Esophagus muscularis mucosa (tissue), 4 donors: ENCODE measurements at regions not wholly inside any gene's neighbourhood (a gene's known extent, or its start where the extent isn't known, plus 50 kb on each side); places are given as distances from the start of the nearest gene placed in this dataset.

Experiments
- EP300 ChIP-seq: sonication (generic); formaldehyde crosslinking; IDR thresholded peaks from one replicate; pipeline ENCODE4 v1.6.1; 2017; ENCODE audit warnings: antibody characterized with exemption
- POLR2AphosphoS5 ChIP-seq, 2 donors: sonication (generic); formaldehyde crosslinking; IDR thresholded peaks; one replicate each; pipeline ENCODE4 v1.6.1; 2017; ENCODE audit warnings: antibody characterized with exemption in 2 of 2
- TF ChIP-seq, protein P1 (sequence below), 3 experiments: fragments of 200-600 bp in 2 of 3; fragments of 450-650 bp in 1 of 3; sonication (generic) in 2 of 3; IDR thresholded peaks; one replicate each; pipeline ENCODE4 v1.5.1; 2017 to 2019; ENCODE audit warnings: antibody characterized with exemption in 3 of 3, mild to moderate bottlenecking in 2 of 3, moderate library complexity in 1 of 3

DNA sequence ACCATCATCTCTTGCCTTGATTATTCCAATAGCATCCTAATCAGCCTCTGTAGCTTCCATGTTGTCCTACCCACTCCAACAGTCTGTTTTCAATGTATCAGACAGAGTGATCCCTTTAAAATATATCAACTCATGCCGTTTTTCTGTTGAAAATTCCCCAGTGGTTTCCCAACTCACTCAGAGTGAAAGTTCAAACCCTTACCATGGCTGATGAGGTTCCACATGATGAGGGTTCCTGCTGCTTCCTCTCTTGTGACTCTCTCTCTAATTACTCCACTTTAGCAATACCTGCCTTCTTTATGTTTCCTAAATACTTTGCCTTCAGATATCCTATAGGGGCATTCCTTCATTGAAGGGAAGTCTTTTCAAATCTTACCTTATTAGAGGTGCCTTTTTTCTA is 334.7 kb downstream of the PPP1R2C start:
- TF ChIP-seq, protein P1, sequence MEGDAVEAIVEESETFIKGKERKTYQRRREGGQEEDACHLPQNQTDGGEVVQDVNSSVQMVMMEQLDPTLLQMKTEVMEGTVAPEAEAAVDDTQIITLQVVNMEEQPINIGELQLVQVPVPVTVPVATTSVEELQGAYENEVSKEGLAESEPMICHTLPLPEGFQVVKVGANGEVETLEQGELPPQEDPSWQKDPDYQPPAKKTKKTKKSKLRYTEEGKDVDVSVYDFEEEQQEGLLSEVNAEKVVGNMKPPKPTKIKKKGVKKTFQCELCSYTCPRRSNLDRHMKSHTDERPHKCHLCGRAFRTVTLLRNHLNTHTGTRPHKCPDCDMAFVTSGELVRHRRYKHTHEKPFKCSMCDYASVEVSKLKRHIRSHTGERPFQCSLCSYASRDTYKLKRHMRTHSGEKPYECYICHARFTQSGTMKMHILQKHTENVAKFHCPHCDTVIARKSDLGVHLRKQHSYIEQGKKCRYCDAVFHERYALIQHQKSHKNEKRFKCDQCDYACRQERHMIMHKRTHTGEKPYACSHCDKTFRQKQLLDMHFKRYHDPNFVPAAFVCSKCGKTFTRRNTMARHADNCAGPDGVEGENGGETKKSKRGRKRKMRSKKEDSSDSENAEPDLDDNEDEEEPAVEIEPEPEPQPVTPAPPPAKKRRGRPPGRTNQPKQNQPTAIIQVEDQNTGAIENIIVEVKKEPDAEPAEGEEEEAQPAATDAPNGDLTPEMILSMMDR (IDR thresholded peaks at IDR 0.05), result no peak
- TF ChIP-seq EP300, result no peak
- TF ChIP-seq POLR2AphosphoS5 (IDR thresholded peaks at IDR 0.05), result no peak
